ENCODE measurements at regions not wholly inside any gene's neighbourhood (a gene's known extent, or its start where the extent isn't known, plus 50 kb on each side); places are given as distances from the start of the nearest gene placed in this dataset.

GRCh38 chr5:101143526-101143925, 240.4 kb upstream of the ST8SIA4 start:
- TF ChIP-seq, protein P1, sequence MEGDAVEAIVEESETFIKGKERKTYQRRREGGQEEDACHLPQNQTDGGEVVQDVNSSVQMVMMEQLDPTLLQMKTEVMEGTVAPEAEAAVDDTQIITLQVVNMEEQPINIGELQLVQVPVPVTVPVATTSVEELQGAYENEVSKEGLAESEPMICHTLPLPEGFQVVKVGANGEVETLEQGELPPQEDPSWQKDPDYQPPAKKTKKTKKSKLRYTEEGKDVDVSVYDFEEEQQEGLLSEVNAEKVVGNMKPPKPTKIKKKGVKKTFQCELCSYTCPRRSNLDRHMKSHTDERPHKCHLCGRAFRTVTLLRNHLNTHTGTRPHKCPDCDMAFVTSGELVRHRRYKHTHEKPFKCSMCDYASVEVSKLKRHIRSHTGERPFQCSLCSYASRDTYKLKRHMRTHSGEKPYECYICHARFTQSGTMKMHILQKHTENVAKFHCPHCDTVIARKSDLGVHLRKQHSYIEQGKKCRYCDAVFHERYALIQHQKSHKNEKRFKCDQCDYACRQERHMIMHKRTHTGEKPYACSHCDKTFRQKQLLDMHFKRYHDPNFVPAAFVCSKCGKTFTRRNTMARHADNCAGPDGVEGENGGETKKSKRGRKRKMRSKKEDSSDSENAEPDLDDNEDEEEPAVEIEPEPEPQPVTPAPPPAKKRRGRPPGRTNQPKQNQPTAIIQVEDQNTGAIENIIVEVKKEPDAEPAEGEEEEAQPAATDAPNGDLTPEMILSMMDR (IDR thresholded peaks at IDR 0.05), result no peak
- TF ChIP-seq POLR2AphosphoS5 (IDR thresholded peaks at IDR 0.05) (no peak), POLR2A (IDR thresholded peaks at IDR 0.05) (no peak), EP300 (IDR thresholded peaks at IDR 0.05) (no peak)
